ENCODE measurements at regions not wholly inside any gene's neighbourhood (a gene's known extent, or its start where the extent isn't known, plus 50 kb on each side); places are given as distances from the start of the nearest gene placed in this dataset.

- TF ChIP-seq MAX (IDR thresholded peaks at IDR 0.05; ENCODE audit: low read depth, low read length) (no peak), POLR2A (IDR thresholded peaks at IDR 0.05; ENCODE audit: extremely low read depth, insufficient read length) (no peak), MYC (IDR thresholded peaks at IDR 0.05; ENCODE audit: low read depth, low read length) (no peak)
- TF ChIP-seq, protein P1, sequence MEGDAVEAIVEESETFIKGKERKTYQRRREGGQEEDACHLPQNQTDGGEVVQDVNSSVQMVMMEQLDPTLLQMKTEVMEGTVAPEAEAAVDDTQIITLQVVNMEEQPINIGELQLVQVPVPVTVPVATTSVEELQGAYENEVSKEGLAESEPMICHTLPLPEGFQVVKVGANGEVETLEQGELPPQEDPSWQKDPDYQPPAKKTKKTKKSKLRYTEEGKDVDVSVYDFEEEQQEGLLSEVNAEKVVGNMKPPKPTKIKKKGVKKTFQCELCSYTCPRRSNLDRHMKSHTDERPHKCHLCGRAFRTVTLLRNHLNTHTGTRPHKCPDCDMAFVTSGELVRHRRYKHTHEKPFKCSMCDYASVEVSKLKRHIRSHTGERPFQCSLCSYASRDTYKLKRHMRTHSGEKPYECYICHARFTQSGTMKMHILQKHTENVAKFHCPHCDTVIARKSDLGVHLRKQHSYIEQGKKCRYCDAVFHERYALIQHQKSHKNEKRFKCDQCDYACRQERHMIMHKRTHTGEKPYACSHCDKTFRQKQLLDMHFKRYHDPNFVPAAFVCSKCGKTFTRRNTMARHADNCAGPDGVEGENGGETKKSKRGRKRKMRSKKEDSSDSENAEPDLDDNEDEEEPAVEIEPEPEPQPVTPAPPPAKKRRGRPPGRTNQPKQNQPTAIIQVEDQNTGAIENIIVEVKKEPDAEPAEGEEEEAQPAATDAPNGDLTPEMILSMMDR (IDR thresholded peaks at IDR 0.05; ENCODE audit: low read depth, low read length) = no peak
- peak; percentile 2 for DNase-seq (ENCODE audit: low read depth)
- no peak overlapping the region for H3K4me3 ChIP-seq (ENCODE audit: low read depth, low read length)
Observed at GRCh38 chr9:103407260-103407659, 412.1 kb downstream of the CYLC2 start.

GRCh38 chr9:103410059-103410458 is 414.9 kb downstream of the CYLC2 start:
- TF ChIP-seq MYC (IDR thresholded peaks at IDR 0.05; ENCODE audit: low read depth, low read length) = no peak
- TF ChIP-seq POLR2A (IDR thresholded peaks at IDR 0.05; ENCODE audit: extremely low read depth, insufficient read length) = no peak
- TF ChIP-seq, protein P1 (IDR thresholded peaks at IDR 0.05; ENCODE audit: low read depth, low read length) = no peak
- no peak for TF ChIP-seq MAX (IDR thresholded peaks at IDR 0.05; ENCODE audit: low read depth, low read length)
- H3K4me3 ChIP-seq (ENCODE audit: low read depth, low read length) = no peak overlapping the region
- no peak for DNase-seq (ENCODE audit: low read depth)

- no peak overlapping the region for H3K4me3 ChIP-seq (ENCODE audit: low read depth, low read length)
- no peak for DNase-seq (ENCODE audit: low read depth)
- no peak for TF ChIP-seq MYC (IDR thresholded peaks at IDR 0.05; ENCODE audit: low read depth, low read length)
Observed at GRCh38 chr9:103427696-103428095, 432.6 kb downstream of the CYLC2 start.

DNA sequence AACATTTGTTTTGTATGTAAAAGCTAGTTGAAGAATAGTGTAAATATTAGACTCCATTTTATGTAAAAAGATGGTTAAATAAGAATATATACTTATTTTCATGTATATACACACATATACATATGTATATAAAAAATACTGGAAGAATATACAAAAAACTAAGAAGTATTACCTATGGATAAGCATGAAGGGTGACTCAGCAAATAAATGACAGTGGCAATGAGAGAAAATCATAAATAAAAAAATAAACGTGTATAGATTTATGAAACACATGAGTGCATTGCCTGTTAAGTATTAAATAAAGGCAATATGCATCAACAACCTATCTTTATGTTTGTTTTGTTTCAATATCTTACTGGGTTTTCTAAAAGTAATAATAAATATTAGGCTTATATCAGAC is 435.3 kb downstream of the CYLC2 start:
- DNase-seq (ENCODE audit: low read depth) = no peak
- TF ChIP-seq MYC (IDR thresholded peaks at IDR 0.05; ENCODE audit: low read depth, low read length) (no peak), POLR2A (IDR thresholded peaks at IDR 0.05; ENCODE audit: extremely low read depth, insufficient read length) (no peak), MAX (IDR thresholded peaks at IDR 0.05; ENCODE audit: low read depth, low read length) (no peak)
- TF ChIP-seq, protein P1 (IDR thresholded peaks at IDR 0.05; ENCODE audit: low read depth, low read length) = no peak

GRCh38 chr9:103431809-103432208 is 436.7 kb downstream of the CYLC2 start:
- no peak for DNase-seq (ENCODE audit: low read depth)
- H3K4me3 ChIP-seq (ENCODE audit: low read depth, low read length) = no peak overlapping the region
- TF ChIP-seq POLR2A (IDR thresholded peaks at IDR 0.05; ENCODE audit: extremely low read depth, insufficient read length) (no peak), MYC (IDR thresholded peaks at IDR 0.05; ENCODE audit: low read depth, low read length) (no peak), MAX (IDR thresholded peaks at IDR 0.05; ENCODE audit: low read depth, low read length) (no peak)
- TF ChIP-seq, protein P1 (IDR thresholded peaks at IDR 0.05; ENCODE audit: low read depth, low read length) = no peak

More for the DNA sequence above, 435.3 kb downstream of the CYLC2 start:
- H3K4me3 ChIP-seq (ENCODE audit: low read depth, low read length) = no peak overlapping the region

GRCh38 chr9:103444176-103444575 is 449.0 kb downstream of the CYLC2 start:
- TF ChIP-seq POLR2A (IDR thresholded peaks at IDR 0.05; ENCODE audit: extremely low read depth, insufficient read length) (no peak), MAX (IDR thresholded peaks at IDR 0.05; ENCODE audit: low read depth, low read length) (no peak), MYC (IDR thresholded peaks at IDR 0.05; ENCODE audit: low read depth, low read length) (no peak)
- TF ChIP-seq, protein P1 (IDR thresholded peaks at IDR 0.05; ENCODE audit: low read depth, low read length) = no peak
- no peak overlapping the region for H3K4me3 ChIP-seq (ENCODE audit: low read depth, low read length)
- DNase-seq (ENCODE audit: low read depth) = no peak

All from NB4 (cell line).